ENCODE measurements at regions not wholly inside any gene's neighbourhood (a gene's known extent, or its start where the extent isn't known, plus 50 kb on each side); places are given as distances from the start of the nearest gene placed in this dataset.

- Histone ChIP-seq H3K36me3 (no peaks in the 10 kb centered on the region), H3K4me3 (no peak overlapping the region), H3K27ac (peak overlapping the region in 1 of 2 donors; percentile 62), H3K4me1 (peaks cover 0 to 38% (median 36%) of the 10 kb centered on the region in 4 donors), H3K27me3 (no peaks in the 10 kb centered on the region), H3K9me3 (no peaks in the 10 kb centered on the region)
- no peak for DNase-seq
- TF ChIP-seq CTCF (IDR thresholded peaks at IDR 0.05): no peak
- intact Hi-C loops (cut with DNase I; ENCODE audit: low total_unique reads): no loop called here
Observed at GRCh38 chr20:36101192-36101591, 53.3 kb upstream of the EPB41L1 start.

GRCh38 chr20:36102306-36102705 is 52.2 kb upstream of the EPB41L1 start:
- no peaks in the 10 kb centered on the region for H3K27me3 ChIP-seq
- intact Hi-C loops (cut with DNase I; ENCODE audit: low total_unique reads): no loop called here

GRCh38 chr20:36102809-36103596 is 51.5 kb upstream of the EPB41L1 start:
- no peaks in the 10 kb centered on the region for H3K9me3 ChIP-seq
- H3K4me1 ChIP-seq: peaks cover 0 to 31% (median 20%) of the 10 kb centered on the region in 4 donors
- no peak for TF ChIP-seq CTCF (IDR thresholded peaks at IDR 0.05)
- no peaks in the 10 kb centered on the region for H3K27me3 ChIP-seq
- peak overlapping the region in 1 of 2 donors; percentile 5 for H3K27ac ChIP-seq
- intact Hi-C loops (cut with DNase I; ENCODE audit: low total_unique reads): no loop called here
- H3K4me3 ChIP-seq: no peak overlapping the region
- no peak for DNase-seq
- H3K36me3 ChIP-seq: no peaks in the 10 kb centered on the region

More at GRCh38 chr20:36102306-36102705, 52.2 kb upstream of the EPB41L1 start:
- DNase-seq: no peak
- Histone ChIP-seq H3K27ac (peak overlapping the region in 1 of 2 donors; percentile 9), H3K4me3 (no peak overlapping the region), H3K9me3 (no peaks in the 10 kb centered on the region), H3K4me1 (peaks cover 0 to 38% (median 27%) of the 10 kb centered on the region in 4 donors), H3K36me3 (no peaks in the 10 kb centered on the region)
- no peak for TF ChIP-seq CTCF (IDR thresholded peaks at IDR 0.05)

- no peak for DNase-seq
- Histone ChIP-seq H3K4me1 (peaks cover 0 to 21% (median 10%) of the 10 kb centered on the region in 4 donors), H3K27me3 (no peaks in the 10 kb centered on the region), H3K9me3 (no peaks in the 10 kb centered on the region), H3K27ac (no peak overlapping the region), H3K4me3 (no peak overlapping the region), H3K36me3 (no peaks in the 10 kb centered on the region)
- TF ChIP-seq CTCF (IDR thresholded peaks at IDR 0.05): no peak
- intact Hi-C loops (cut with DNase I; ENCODE audit: low total_unique reads): no loop called here
Observed at GRCh38 chr20:36104244-36104643, 50.3 kb upstream of the EPB41L1 start.

Measured in tibial artery (tissue), 4 donors.